ENCODE measurements at regions not wholly inside any gene's neighbourhood (a gene's known extent, or its start where the extent isn't known, plus 50 kb on each side); places are given as distances from the start of the nearest gene placed in this dataset.
"Not testable (repeated sequence)": the region's sequence is repeated elsewhere in the genome, so short reads cannot be mapped to it uniquely, and the experiment has no call there.

GRCh38 chr11:81270686-81271085 is 1463.0 kb downstream of the FAM181B start:
- Mint-ChIP-seq H3K27ac (no peak overlapping the region), H3K9me3 (no peaks in the 10 kb centered on the region), H3K27me3 (ENCODE audit: low read depth) (no peaks in the 10 kb centered on the region), H3K4me3 (no peak overlapping the region), H3K4me1 (ENCODE audit: low read depth) (no peaks in the 10 kb centered on the region), H3K36me3 (ENCODE audit: low read depth) (no peaks in the 10 kb centered on the region)
- intact Hi-C loops (cut with micrococcal nuclease) = no loop called here
- CTCF ChIA-PET = no interaction called here
- DNase-seq = no peak

GRCh38 chr11:81267246-81267645 is 1466.4 kb downstream of the FAM181B start:
- no peaks in the 10 kb centered on the region for H3K36me3 Mint-ChIP-seq (ENCODE audit: low read depth)
- CTCF ChIA-PET = no interaction called here
- no peak overlapping the region for H3K4me3 Mint-ChIP-seq

DNA sequence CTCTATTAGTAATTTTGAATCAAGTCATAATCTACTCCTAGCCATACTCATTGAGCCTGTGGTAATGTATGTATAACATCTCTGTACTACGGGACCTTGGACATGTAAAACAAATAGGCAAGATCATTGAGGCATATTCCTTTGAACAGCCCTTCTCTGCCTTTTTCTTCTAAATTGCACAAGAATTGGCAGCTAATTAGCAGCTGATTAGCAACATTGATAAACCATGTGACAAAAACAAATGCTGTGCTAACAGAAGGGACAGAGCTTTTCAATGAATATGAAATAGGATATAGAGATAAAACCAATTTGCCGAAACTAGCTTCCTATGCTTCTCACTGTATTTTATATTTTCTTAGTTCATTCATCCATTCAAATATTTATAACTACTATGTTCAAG is 1474.2 kb downstream of the FAM181B start:
- Mint-ChIP-seq H3K4me3 (no peak overlapping the region), H3K27me3 (ENCODE audit: low read depth) (no peaks in the 10 kb centered on the region), H3K36me3 (ENCODE audit: low read depth) (no peaks in the 10 kb centered on the region), H3K27ac (no peak overlapping the region), H3K4me1 (ENCODE audit: low read depth) (no peaks in the 10 kb centered on the region), H3K9me3 (no peaks in the 10 kb centered on the region)
- intact Hi-C loops (cut with micrococcal nuclease) = no loop called here
- CTCF ChIA-PET = no interaction called here
- DNase-seq = no peak

More at GRCh38 chr11:81267246-81267645, 1466.4 kb downstream of the FAM181B start:
- no peaks in the 10 kb centered on the region for H3K9me3 Mint-ChIP-seq
- H3K27ac Mint-ChIP-seq = no peak overlapping the region
- no peak for DNase-seq
- no peaks in the 10 kb centered on the region for H3K4me1 Mint-ChIP-seq (ENCODE audit: low read depth)
- intact Hi-C loops (cut with micrococcal nuclease) = no loop called here
- no peaks in the 10 kb centered on the region for H3K27me3 Mint-ChIP-seq (ENCODE audit: low read depth)

GRCh38 chr11:81255895-81256294 is 1477.8 kb downstream of the FAM181B start:
- no peak overlapping the region for H3K27ac Mint-ChIP-seq
- no peaks in the 10 kb centered on the region for H3K27me3 Mint-ChIP-seq (ENCODE audit: low read depth)
- no peaks in the 10 kb centered on the region for H3K36me3 Mint-ChIP-seq (ENCODE audit: low read depth)
- intact Hi-C loops (cut with micrococcal nuclease) = no loop called here
- no peaks in the 10 kb centered on the region for H3K9me3 Mint-ChIP-seq
- no peak overlapping the region for H3K4me3 Mint-ChIP-seq
- no peak for DNase-seq
- no peaks in the 10 kb centered on the region for H3K4me1 Mint-ChIP-seq (ENCODE audit: low read depth)
- CTCF ChIA-PET = no interaction called here

DNA sequence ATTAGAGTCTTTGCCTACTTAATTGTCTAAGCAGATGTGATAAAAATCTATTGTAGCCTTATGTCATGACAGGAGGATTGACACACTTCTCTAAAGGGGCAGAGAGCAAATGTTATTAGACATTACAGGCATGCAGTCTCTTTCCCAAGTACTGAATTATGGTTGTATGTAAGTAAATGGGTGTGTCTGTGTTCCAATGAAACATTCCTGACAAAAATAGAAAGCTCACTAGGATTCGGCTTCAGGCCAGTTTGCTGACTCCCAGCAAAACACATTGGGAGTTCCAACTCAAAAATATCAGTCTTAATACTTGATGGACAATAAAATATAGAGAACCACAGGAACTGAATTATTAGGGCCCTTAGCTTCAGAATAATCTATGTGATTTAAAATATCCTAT is 1480.4 kb downstream of the FAM181B start:
- Mint-ChIP-seq H3K9me3 (no peaks in the 10 kb centered on the region), H3K27me3 (ENCODE audit: low read depth) (no peaks in the 10 kb centered on the region), H3K27ac (no peak overlapping the region), H3K4me3 (no peak overlapping the region), H3K4me1 (ENCODE audit: low read depth) (no peaks in the 10 kb centered on the region), H3K36me3 (ENCODE audit: low read depth) (no peaks in the 10 kb centered on the region)
- DNase-seq = no peak
- CTCF ChIA-PET = no interaction called here
- intact Hi-C loops (cut with micrococcal nuclease) = no loop called here

- H3K9me3 Mint-ChIP-seq = peaks cover 2% of the 10 kb centered on the region
- DNase-seq = no peak
- H3K27me3 Mint-ChIP-seq (ENCODE audit: low read depth) = no peaks in the 10 kb centered on the region
- no peak overlapping the region for H3K27ac Mint-ChIP-seq
- CTCF ChIA-PET = no interaction called here
- no peak overlapping the region for H3K4me3 Mint-ChIP-seq
- H3K4me1 Mint-ChIP-seq (ENCODE audit: low read depth) = no peaks in the 10 kb centered on the region
- intact Hi-C loops (cut with micrococcal nuclease) = loop anchor here (10.0 kb wide), 1 partner anchor 248 kb away; no protein-coding TSS in a partner anchor
- no peaks in the 10 kb centered on the region for H3K36me3 Mint-ChIP-seq (ENCODE audit: low read depth)
These were observed 1486.7 kb downstream of the FAM181B start for GRCh38 chr11:81246941-81247340.

- CTCF ChIA-PET = no interaction called here
- H3K36me3 Mint-ChIP-seq (ENCODE audit: low read depth) = no peaks in the 10 kb centered on the region
- peaks cover 2% of the 10 kb centered on the region for H3K9me3 Mint-ChIP-seq
- H3K27me3 Mint-ChIP-seq (ENCODE audit: low read depth) = no peaks in the 10 kb centered on the region
- intact Hi-C loops (cut with micrococcal nuclease) = loop anchor here (10.0 kb wide), 1 partner anchor 249 kb away; no protein-coding TSS in a partner anchor
- no peaks in the 10 kb centered on the region for H3K4me1 Mint-ChIP-seq (ENCODE audit: low read depth)
- peak overlapping the region; percentile 54 for H3K27ac Mint-ChIP-seq
- DNase-seq = no peak
- no peak overlapping the region for H3K4me3 Mint-ChIP-seq
These were observed 1487.9 kb downstream of the FAM181B start for GRCh38 chr11:81245791-81246190.

- no peaks in the 10 kb centered on the region for H3K9me3 Mint-ChIP-seq
- intact Hi-C loops (cut with micrococcal nuclease) = loop anchor here (10.0 kb wide), 1 partner anchor 253 kb away; no protein-coding TSS in a partner anchor
- no peak overlapping the region for H3K27ac Mint-ChIP-seq
- DNase-seq = no peak
- H3K4me3 Mint-ChIP-seq = no peak overlapping the region
- CTCF ChIA-PET = no interaction called here
- no peaks in the 10 kb centered on the region for H3K36me3 Mint-ChIP-seq (ENCODE audit: low read depth)
- H3K4me1 Mint-ChIP-seq (ENCODE audit: low read depth) = no peaks in the 10 kb centered on the region
- H3K27me3 Mint-ChIP-seq (ENCODE audit: low read depth) = no peaks in the 10 kb centered on the region
These were observed 1491.9 kb downstream of the FAM181B start for GRCh38 chr11:81241672-81242275.

GRCh38 chr11:81237139-81237538 is 1496.5 kb downstream of the FAM181B start:
- Mint-ChIP-seq H3K36me3 (ENCODE audit: low read depth) (no peaks in the 10 kb centered on the region), H3K4me3 (no peak overlapping the region), H3K4me1 (ENCODE audit: low read depth) (no peaks in the 10 kb centered on the region), H3K9me3 (no peaks in the 10 kb centered on the region), H3K27me3 (ENCODE audit: low read depth) (no peaks in the 10 kb centered on the region), H3K27ac (no peak overlapping the region)
- intact Hi-C loops (cut with micrococcal nuclease) = no loop called here
- CTCF ChIA-PET = no interaction called here
- peak; percentile 4 for DNase-seq

- intact Hi-C loops (cut with micrococcal nuclease); H3K4me3 Mint-ChIP-seq; H3K36me3 Mint-ChIP-seq (ENCODE audit: low read depth); H3K27me3 Mint-ChIP-seq (ENCODE audit: low read depth); DNase-seq; CTCF ChIA-PET; H3K27ac Mint-ChIP-seq; H3K4me1 Mint-ChIP-seq (ENCODE audit: low read depth); H3K9me3 Mint-ChIP-seq: not testable (repeated sequence)
These were observed 1506.3 kb downstream of the FAM181B start for GRCh38 chr11:81227409-81227808.

DNA sequence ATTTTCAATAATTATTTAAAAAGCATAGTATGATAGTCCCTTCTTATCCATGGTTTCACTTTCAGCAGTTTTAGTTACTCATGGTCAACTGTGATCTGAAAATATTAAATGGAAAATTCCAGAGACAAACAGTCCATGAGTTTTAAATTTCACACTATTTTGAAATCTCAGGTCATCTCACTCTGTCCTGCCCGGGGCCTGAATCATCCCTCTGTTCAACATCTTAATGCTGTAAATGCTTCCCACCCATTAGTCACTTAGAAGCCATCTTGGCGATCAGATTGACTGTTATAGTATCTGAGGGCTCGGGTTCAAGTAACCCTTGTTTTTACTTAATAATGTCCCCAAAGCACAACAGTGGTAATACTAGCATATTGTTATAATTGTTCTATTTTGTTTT is 1509.3 kb downstream of the FAM181B start:
- Mint-ChIP-seq H3K4me1 (ENCODE audit: low read depth) (no peaks in the 10 kb centered on the region), H3K27me3 (ENCODE audit: low read depth) (no peaks in the 10 kb centered on the region), H3K36me3 (ENCODE audit: low read depth) (no peaks in the 10 kb centered on the region), H3K9me3 (no peaks in the 10 kb centered on the region), H3K27ac (no peak overlapping the region), H3K4me3 (no peak overlapping the region)
- intact Hi-C loops (cut with micrococcal nuclease) = no loop called here
- CTCF ChIA-PET = no interaction called here
- no peak for DNase-seq

- intact Hi-C loops (cut with micrococcal nuclease) = no loop called here
These were observed 1511.2 kb downstream of the FAM181B start for GRCh38 chr11:81222491-81222890.

DNA sequence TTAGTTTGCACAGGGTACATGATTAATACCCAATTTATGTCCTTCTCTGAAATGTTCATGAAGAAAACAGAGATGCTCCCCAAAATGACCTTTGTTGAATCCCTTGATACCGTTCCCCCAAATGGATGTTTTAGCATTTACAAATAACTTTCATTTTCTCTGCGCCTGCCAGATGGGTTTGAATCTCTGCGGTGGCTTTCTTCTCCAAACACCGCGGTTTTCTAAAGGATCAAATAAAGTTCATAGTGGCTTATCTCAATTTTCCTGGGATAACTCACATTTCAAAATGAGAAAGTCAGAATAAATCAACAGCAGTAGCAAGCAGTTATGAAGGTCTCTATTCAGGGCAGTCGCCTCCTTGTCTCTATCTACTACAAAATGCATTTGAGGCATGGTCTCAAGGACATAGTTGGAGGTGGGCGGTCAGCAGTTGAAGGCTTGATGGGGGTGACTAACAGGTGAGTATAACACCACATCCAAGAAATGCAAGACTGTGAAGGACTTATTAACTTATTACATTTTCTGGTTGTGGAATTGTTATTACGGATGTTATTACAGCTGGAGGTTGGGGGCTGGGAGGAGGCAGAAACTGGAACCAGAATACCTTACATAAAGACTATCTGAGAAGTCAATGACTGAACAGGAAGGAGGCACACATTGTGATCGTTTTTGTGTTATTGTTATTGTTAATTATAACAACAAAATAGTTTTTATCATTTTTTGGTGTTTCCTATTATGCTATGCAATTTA is 1513.3 kb downstream of the FAM181B start:
- Mint-ChIP-seq H3K36me3 (ENCODE audit: low read depth) (no peaks in the 10 kb centered on the region), H3K9me3 (no peaks in the 10 kb centered on the region), H3K4me1 (ENCODE audit: low read depth) (no peaks in the 10 kb centered on the region), H3K27ac (no peak overlapping the region), H3K27me3 (ENCODE audit: low read depth) (no peaks in the 10 kb centered on the region), H3K4me3 (no peak overlapping the region)
- DNase-seq = no peak
- CTCF ChIA-PET = no interaction called here
- intact Hi-C loops (cut with micrococcal nuclease) = no loop called here

More at GRCh38 chr11:81222491-81222890, 1511.2 kb downstream of the FAM181B start:
- no peak for DNase-seq
- Mint-ChIP-seq H3K27ac (no peak overlapping the region), H3K4me3 (no peak overlapping the region), H3K36me3 (ENCODE audit: low read depth) (no peaks in the 10 kb centered on the region), H3K27me3 (ENCODE audit: low read depth) (no peaks in the 10 kb centered on the region), H3K9me3 (no peaks in the 10 kb centered on the region), H3K4me1 (ENCODE audit: low read depth) (no peaks in the 10 kb centered on the region)
- CTCF ChIA-PET = no interaction called here
